Nephron progenitor cell (in vitro differentiated cells): ENCODE measurements at regions not wholly inside any gene's neighbourhood (a gene's known extent, or its start where the extent isn't known, plus 50 kb on each side); places are given as distances from the start of the nearest gene placed in this dataset.

Experiments used
- DNase-seq: peaks from one replicate; pipeline ENCODE4 v3.0.0; 2021
- H3K27ac Mint-ChIP-seq: 2 replicates; pipeline ENCODE4 v1.8.0; 2021; ENCODE audit warnings: mild to moderate bottlenecking, moderate library complexity, mixed read lengths
- H3K27me3 Mint-ChIP-seq: 2 replicates; pipeline ENCODE4 v1.8.0; 2021; ENCODE audit warnings: mild to moderate bottlenecking, low read depth, mixed read lengths; ENCODE audit not compliant: poor library complexity
- H3K36me3 Mint-ChIP-seq: 2 replicates; pipeline ENCODE4 v1.8.0; 2021; ENCODE audit warnings: low read depth, mixed read lengths
- H3K4me1 Mint-ChIP-seq: 2 replicates; pipeline ENCODE4 v1.8.0; 2021; ENCODE audit warnings: mixed read lengths
- H3K4me3 Mint-ChIP-seq: 2 replicates; pipeline ENCODE4 v1.8.0; 2021; ENCODE audit warnings: mild to moderate bottlenecking, moderate library complexity, mixed read lengths
- H3K9me3 Mint-ChIP-seq: 2 replicates; pipeline ENCODE4 v1.8.0; 2021; ENCODE audit warnings: mild to moderate bottlenecking, moderate library complexity, mixed read lengths
- TF ChIP-seq, protein P1 (sequence below): fragments of 200-600 bp; sonication (generic); IDR thresholded peaks from 2 replicates; pipeline ENCODE4 v1.5.0; 2021; ENCODE audit warnings: antibody characterized with exemption

DNA sequence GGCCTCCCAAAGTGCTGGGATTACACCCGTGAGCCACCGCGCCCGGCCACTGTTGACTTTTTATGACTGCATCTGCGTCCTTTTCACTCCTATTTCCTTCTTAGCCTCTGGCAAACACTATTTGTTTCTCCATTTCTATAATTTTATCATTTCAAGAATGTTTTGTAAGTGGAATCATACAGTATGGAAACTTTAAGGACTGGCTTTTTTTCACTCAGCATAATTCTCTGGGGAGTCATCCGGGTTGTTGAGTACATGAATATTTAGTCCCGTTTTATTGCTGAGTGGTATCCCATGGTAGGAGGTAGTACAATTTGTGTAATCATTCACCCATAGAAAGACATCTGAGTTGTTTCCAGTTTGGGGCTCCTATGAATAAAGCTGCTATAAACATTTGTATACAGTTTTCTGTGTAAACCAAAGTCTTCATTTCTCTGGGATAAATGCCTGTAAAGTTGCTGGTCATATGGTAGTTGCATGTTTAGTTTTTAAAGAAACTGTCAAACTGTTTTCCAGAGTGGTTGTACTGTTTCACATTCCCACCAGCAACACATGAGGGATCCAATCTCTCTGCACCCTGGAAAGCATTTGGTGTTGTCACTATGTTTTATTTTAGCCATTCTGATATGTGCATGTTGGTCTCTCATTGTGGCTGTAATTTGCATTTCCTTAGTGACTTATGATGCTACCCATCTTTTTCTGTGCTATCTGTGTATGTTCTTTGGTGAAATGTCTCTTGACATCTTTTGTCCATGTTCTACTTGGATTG, 139.6 kb upstream of the EEPD1 start:
- TF ChIP-seq, protein P1, sequence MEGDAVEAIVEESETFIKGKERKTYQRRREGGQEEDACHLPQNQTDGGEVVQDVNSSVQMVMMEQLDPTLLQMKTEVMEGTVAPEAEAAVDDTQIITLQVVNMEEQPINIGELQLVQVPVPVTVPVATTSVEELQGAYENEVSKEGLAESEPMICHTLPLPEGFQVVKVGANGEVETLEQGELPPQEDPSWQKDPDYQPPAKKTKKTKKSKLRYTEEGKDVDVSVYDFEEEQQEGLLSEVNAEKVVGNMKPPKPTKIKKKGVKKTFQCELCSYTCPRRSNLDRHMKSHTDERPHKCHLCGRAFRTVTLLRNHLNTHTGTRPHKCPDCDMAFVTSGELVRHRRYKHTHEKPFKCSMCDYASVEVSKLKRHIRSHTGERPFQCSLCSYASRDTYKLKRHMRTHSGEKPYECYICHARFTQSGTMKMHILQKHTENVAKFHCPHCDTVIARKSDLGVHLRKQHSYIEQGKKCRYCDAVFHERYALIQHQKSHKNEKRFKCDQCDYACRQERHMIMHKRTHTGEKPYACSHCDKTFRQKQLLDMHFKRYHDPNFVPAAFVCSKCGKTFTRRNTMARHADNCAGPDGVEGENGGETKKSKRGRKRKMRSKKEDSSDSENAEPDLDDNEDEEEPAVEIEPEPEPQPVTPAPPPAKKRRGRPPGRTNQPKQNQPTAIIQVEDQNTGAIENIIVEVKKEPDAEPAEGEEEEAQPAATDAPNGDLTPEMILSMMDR = no peak
- no peak overlapping the region for H3K4me3 Mint-ChIP-seq
- no peaks in the 10 kb centered on the region for H3K36me3 Mint-ChIP-seq
- H3K27ac Mint-ChIP-seq = no peak overlapping the region
- peaks cover 9% of the 10 kb centered on the region for H3K9me3 Mint-ChIP-seq
- DNase-seq = no peak
- peaks cover 25% of the 10 kb centered on the region for H3K4me1 Mint-ChIP-seq
- H3K27me3 Mint-ChIP-seq = peaks cover 8% of the 10 kb centered on the region

DNA sequence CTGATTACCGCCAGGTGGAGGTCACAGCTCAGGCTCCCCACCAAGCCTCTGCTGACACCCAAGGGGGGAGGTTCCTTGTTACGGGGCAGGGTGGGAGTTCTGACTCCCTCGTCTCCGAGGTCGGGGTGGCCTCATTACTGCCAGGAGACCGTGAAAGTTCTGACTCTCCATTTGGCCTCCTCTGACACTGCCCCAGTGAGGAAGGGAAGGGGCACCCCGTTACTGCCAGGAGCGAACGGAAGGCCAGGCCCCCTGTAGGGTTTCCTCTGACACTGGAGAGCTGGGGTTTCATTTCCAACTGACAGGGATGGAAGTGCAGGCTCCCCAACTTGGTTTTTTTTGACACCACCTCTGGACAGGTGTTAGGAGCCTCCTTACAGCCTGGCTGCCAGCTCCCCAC, 138.1 kb upstream of the EEPD1 start:
- Mint-ChIP-seq H3K4me1 (peaks cover 33% of the 10 kb centered on the region), H3K9me3 (peaks cover 9% of the 10 kb centered on the region), H3K27me3 (peaks cover 11% of the 10 kb centered on the region), H3K27ac (no peak overlapping the region), H3K36me3 (no peaks in the 10 kb centered on the region), H3K4me3 (no peak overlapping the region)
- TF ChIP-seq, protein P1 = no peak
- DNase-seq = no peak

DNA sequence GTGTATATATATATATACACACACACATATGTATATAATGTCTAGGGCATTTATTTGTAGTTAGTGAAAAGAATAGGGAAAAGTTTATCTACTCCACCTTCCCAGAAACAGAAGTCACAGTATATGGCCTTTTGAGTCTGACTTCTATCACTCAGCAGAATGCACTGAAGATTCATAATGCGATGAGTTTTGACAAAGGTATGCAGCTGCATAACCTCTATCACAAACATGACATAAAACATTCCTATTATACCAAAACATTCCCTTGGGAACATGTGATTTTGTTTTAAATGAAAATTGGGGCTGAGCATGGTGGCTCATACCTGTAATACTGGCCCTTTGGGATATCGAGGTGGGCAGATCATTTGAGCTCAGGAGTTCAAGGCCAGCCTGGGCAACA, 137.3 kb upstream of the EEPD1 start:
- DNase-seq = no peak
- Mint-ChIP-seq H3K4me1 (peaks cover 41% of the 10 kb centered on the region), H3K4me3 (no peak overlapping the region), H3K27me3 (peaks cover 11% of the 10 kb centered on the region), H3K9me3 (peaks cover 9% of the 10 kb centered on the region), H3K36me3 (no peaks in the 10 kb centered on the region), H3K27ac (no peak overlapping the region)
- TF ChIP-seq, protein P1 = no peak

DNA sequence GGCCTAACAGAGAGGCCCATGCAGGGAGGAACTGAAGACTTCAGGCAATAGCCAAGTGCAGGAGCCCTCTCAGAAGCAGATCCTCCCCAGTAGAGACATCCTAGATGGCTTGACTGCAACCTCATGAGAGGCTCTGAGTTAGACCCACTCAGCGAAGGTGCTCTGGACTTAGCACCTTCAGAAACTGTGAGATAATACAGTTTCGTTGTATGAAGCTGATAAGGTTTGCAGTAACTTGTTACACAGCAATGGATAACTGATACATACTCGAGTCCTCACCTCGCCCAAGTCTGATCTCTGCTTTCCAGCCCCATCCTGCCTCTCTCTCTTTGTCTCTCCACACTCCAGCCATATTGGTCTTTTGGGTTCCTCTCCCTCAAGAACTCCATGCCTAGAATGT, 136.4 kb upstream of the EEPD1 start:
- H3K4me1 Mint-ChIP-seq = peaks cover 33% of the 10 kb centered on the region
- no peak overlapping the region for H3K4me3 Mint-ChIP-seq
- no peaks in the 10 kb centered on the region for H3K36me3 Mint-ChIP-seq
- TF ChIP-seq, protein P1 = no peak
- peaks cover 5% of the 10 kb centered on the region for H3K27me3 Mint-ChIP-seq
- peaks cover 9% of the 10 kb centered on the region for H3K9me3 Mint-ChIP-seq
- H3K27ac Mint-ChIP-seq = no peak overlapping the region
- DNase-seq = no peak

DNA sequence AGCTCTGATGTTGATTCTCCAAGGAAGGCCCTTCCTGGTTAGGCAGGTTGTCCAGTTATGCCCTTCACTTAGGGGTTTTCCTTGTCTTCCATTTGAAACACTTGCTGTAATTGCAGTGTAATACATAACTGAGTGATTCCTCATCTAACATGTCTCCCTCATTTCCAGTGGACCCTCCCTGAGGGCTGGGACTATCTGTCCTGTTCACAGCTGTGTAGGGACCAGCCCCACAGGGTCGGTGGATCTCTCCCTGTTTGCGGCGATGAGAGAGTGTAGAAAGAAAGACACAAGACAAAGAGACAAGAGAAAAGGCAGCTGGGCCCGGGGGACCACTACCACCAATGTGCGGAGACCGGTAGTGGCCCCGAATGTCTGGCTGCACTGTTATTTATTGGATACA, 135.9 kb upstream of the EEPD1 start:
- Mint-ChIP-seq H3K27ac (peak overlapping the region; percentile 66), H3K36me3 (no peaks in the 10 kb centered on the region), H3K4me3 (no peak overlapping the region), H3K27me3 (peaks cover 5% of the 10 kb centered on the region), H3K9me3 (peaks cover 9% of the 10 kb centered on the region), H3K4me1 (peaks cover 33% of the 10 kb centered on the region)
- DNase-seq = no peak
- TF ChIP-seq, protein P1 = no peak

DNA sequence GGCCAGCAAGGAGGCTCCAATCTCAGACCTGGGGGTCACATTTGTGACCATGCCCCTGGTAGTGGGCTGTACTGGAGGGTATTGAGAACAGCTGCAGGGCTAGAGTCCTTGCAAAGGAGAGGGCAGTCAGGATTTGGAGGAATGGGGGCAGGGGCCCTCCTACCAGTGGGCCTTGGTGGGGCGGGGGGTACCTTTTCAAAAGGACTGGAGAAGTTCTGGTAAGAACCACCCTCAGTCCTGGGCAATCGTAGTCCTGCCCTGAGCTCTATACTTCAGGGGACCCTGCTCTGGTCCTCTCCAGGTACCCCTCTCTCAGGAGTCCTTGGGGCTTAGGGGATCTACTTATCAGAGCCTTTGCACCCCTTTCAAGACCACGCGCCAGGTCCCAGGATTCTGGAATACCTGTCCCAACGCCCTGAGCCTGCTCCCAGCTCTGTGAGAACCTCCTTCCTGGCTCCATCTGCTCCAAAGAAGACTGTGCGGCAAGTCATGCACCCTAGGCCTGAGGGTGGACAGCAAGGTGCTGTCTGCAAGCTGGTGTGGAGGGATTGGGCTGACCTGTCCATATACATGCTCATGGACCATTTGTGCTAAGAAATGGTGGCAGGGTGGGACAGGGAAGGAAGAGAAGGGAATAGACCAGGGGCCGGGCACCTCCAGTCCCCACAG, 134.1 kb upstream of the EEPD1 start:
- Mint-ChIP-seq H3K9me3 (peaks cover 7% of the 10 kb centered on the region), H3K36me3 (no peaks in the 10 kb centered on the region), H3K27ac (no peak overlapping the region), H3K4me3 (no peak overlapping the region), H3K4me1 (peaks cover 33% of the 10 kb centered on the region), H3K27me3 (peaks cover 9% of the 10 kb centered on the region)
- DNase-seq = no peak
- TF ChIP-seq, protein P1 = no peak
